SK-N-SH (cell line): ENCODE measurements at regions not wholly inside any gene's neighbourhood (a gene's known extent, or its start where the extent isn't known, plus 50 kb on each side); places are given as distances from the start of the nearest gene placed in this dataset.

Experiments
- CTCF ChIP-seq: fragments of 200-600 bp; sonication (generic); IDR thresholded peaks from 2 replicates; pipeline ENCODE4 v1.6.1; 2017; ENCODE audit warnings: antibody characterized with exemption, mild to moderate bottlenecking, moderate library complexity
- ELF1 ChIP-seq: IDR thresholded peaks from 2 replicates; pipeline ENCODE4 v1.4.0; 2012
- EP300 ChIP-seq, 2 experiments: IDR thresholded peaks; 2 replicates each; pipeline versions ENCODE4 v1.4.0 to v1.6.1; 2012; ENCODE audit warnings: borderline replicate concordance in 1 of 2, low read depth in 1 of 2, low read length in 1 of 2
- GABPA ChIP-seq: IDR thresholded peaks from 2 replicates; pipeline ENCODE4 v1.4.0; 2012; ENCODE audit warnings: low read depth, mild to moderate bottlenecking
- POLR2AphosphoS5 ChIP-seq: IDR thresholded peaks from 2 replicates; pipeline ENCODE4 v1.6.1; 2012; ENCODE audit warnings: low read depth, low read length
- RCOR1 ChIP-seq: fragments of 150-350 bp; IDR thresholded peaks from 2 replicates; pipeline ENCODE4 v1.6.1; 2017; ENCODE audit warnings: antibody characterized with exemption, low read length
- REST ChIP-seq: IDR thresholded peaks from 2 replicates; pipeline ENCODE4 v1.6.1; 2012; ENCODE audit warnings: mild to moderate bottlenecking, low read depth, low read length, moderate library complexity
- TAF1 ChIP-seq: IDR thresholded peaks from 2 replicates; pipeline ENCODE4 v1.6.1; 2012; ENCODE audit warnings: low read depth, mild to moderate bottlenecking, low read length, moderate library complexity, borderline replicate concordance
- TCF12 ChIP-seq: IDR thresholded peaks from 2 replicates; pipeline ENCODE4 v1.4.0; 2012
- USF2 ChIP-seq: fragments of 150-350 bp; IDR thresholded peaks from 2 replicates; pipeline ENCODE4 v1.6.1; 2017; ENCODE audit warnings: antibody characterized with exemption, low read length, low read depth, borderline replicate concordance

DNA sequence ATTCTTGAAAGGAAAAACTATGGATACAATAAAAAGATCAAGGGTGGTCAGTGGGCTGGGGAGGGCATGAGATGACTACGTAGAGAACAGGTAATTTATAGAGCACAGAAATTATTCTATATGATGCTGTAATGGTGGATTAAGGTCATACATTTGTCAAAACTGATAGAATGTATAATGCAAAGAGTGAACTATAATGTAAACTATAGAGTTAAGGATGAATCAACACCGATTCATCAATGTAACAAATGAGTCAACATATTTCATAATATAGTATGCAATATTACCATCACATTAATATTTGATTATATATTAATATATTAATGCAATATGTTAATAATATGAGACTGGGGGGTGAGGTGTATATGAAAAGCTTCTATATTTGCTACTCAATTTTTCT is 555.6 kb upstream of the POT1 start:
- TF ChIP-seq GABPA (no peak), CTCF (no peak), EP300 (IDR thresholded peaks at IDR 0.05; ENCODE audit: borderline replicate concordance in 1 of 2, low read depth in 1 of 2, low read length in 1 of 2) (no peak), TCF12 (no peak), TAF1 (no peak), RCOR1 (no peak), USF2 (no peak), POLR2AphosphoS5 (no peak), REST (no peak), ELF1 (no peak)
